ENCODE measurements at regions not wholly inside any gene's neighbourhood (a gene's known extent, or its start where the extent isn't known, plus 50 kb on each side); places are given as distances from the start of the nearest gene placed in this dataset.

DNA sequence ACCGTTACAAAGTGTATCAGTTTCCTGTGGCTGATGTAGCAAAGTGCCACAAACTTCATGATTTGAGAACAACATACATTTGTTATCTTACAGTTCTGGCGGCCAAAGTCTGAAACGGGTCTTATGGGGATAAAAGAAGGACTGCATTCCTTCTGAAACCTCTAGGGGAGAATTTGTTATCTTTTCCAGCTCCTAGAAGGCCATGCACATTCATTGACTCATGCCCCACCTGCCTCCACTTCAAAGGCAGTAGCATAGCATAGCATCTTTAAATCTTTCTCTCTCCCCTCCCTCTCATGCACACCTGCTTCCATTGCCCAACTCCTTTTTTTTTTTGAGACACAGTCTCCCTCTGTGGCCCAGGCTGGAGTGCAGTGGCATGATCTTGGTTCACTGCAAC is 190.7 kb upstream of the DYNLRB2 start:
- no peak overlapping the region for H3K27ac Mint-ChIP-seq
- H3K4me3 Mint-ChIP-seq: no peak overlapping the region
- H3K9me3 ChIP-seq (ENCODE audit: control insufficient read depth in 2 of 2, low read length in 2 of 2): no peaks in the 10 kb centered on the region
- H3K27me3 ChIP-seq (ENCODE audit: control insufficient read depth, insufficient read depth, low read length): no peaks in the 10 kb centered on the region
- no peak overlapping the region for H3K27ac ChIP-seq (ENCODE audit: insufficient read depth, low read length, poor library complexity, severe bottlenecking)
- H3K4me1 Mint-ChIP-seq: peaks cover 0 to 3% (median 0%) of the 10 kb centered on the region in 4 donors
- H3K36me3 Mint-ChIP-seq: no peaks in the 10 kb centered on the region
- no peaks in the 10 kb centered on the region for H3K36me3 ChIP-seq (ENCODE audit: control insufficient read depth, insufficient read depth, low read length)
- peaks cover 8% of the 10 kb centered on the region for H3K27me3 Mint-ChIP-seq
- DNase-seq (no peak), ATAC-seq (ENCODE audit: low read depth in 2 of 2) (no peak)
- H3K4me3 ChIP-seq (ENCODE audit: low read depth, low read length): no peak overlapping the region
- H3K9me3 Mint-ChIP-seq: peaks cover 0 to 7% (median 1%) of the 10 kb centered on the region in 7 donors
- H3K4me1 ChIP-seq (ENCODE audit: control insufficient read depth, insufficient read depth, low read length, poor library complexity, severe bottlenecking): no peaks in the 10 kb centered on the region

- H3K4me3 Mint-ChIP-seq: no peak overlapping the region
- H3K9me3 ChIP-seq (ENCODE audit: control insufficient read depth in 2 of 2, low read length in 2 of 2): no peaks in the 10 kb centered on the region
- DNase-seq: no peak
- peaks cover 0 to 7% (median 2%) of the 10 kb centered on the region in 7 donors for H3K9me3 Mint-ChIP-seq
- no peak overlapping the region for H3K27ac ChIP-seq (ENCODE audit: insufficient read depth, low read length, poor library complexity, severe bottlenecking)
- no peaks in the 10 kb centered on the region for H3K36me3 Mint-ChIP-seq
- H3K4me1 Mint-ChIP-seq: peaks cover 0 to 3% (median 0%) of the 10 kb centered on the region in 4 donors
- no peak overlapping the region for H3K4me3 ChIP-seq (ENCODE audit: low read depth, low read length)
- H3K27me3 ChIP-seq (ENCODE audit: control insufficient read depth, insufficient read depth, low read length): no peaks in the 10 kb centered on the region
- H3K36me3 ChIP-seq (ENCODE audit: control insufficient read depth, insufficient read depth, low read length): no peaks in the 10 kb centered on the region
- ATAC-seq (ENCODE audit: low read depth in 2 of 2): no peak
- H3K4me1 ChIP-seq (ENCODE audit: control insufficient read depth, insufficient read depth, low read length, poor library complexity, severe bottlenecking): no peaks in the 10 kb centered on the region
- peaks cover 13% of the 10 kb centered on the region for H3K27me3 Mint-ChIP-seq
- no peak overlapping the region for H3K27ac Mint-ChIP-seq
Measured at GRCh38 chr16:80347900-80348299, 192.9 kb upstream of the DYNLRB2 start.

DNA sequence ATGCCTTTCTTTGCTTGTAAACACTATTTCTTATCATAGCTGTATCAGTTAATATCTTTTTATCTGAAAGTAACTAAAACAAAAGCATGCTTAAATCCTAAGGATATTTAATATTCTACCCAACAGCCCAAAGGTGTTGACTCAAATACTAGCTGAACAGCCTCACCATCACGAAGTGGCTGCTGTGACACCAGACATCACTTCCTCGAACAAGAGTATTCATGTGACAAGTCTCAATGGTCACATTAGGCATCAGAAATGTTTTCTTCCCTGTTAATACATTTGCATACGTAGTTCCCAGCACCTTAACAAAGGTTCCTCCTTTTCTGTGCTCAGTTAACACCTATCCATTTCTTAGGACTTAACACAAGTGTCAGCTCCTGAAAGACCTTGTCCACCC is 193.8 kb upstream of the DYNLRB2 start:
- no peak for ATAC-seq (ENCODE audit: low read depth in 2 of 2)
- DNase-seq: no peak
- Mint-ChIP-seq H3K4me3 (no peak overlapping the region), H3K4me1 (peaks cover 0 to 3% (median 0%) of the 10 kb centered on the region in 4 donors), H3K9me3 (peaks cover 0 to 7% (median 2%) of the 10 kb centered on the region in 7 donors), H3K27ac (no peak overlapping the region), H3K27me3 (peaks cover 13% of the 10 kb centered on the region), H3K36me3 (no peaks in the 10 kb centered on the region)
- H3K27ac ChIP-seq (ENCODE audit: insufficient read depth, low read length, poor library complexity, severe bottlenecking): no peak overlapping the region
- H3K36me3 ChIP-seq (ENCODE audit: control insufficient read depth, insufficient read depth, low read length): no peaks in the 10 kb centered on the region
- H3K4me1 ChIP-seq (ENCODE audit: control insufficient read depth, insufficient read depth, low read length, poor library complexity, severe bottlenecking): no peaks in the 10 kb centered on the region
- no peaks in the 10 kb centered on the region for H3K9me3 ChIP-seq (ENCODE audit: control insufficient read depth in 2 of 2, low read length in 2 of 2)
- no peaks in the 10 kb centered on the region for H3K27me3 ChIP-seq (ENCODE audit: control insufficient read depth, insufficient read depth, low read length)
- no peak overlapping the region for H3K4me3 ChIP-seq (ENCODE audit: low read depth, low read length)

DNA sequence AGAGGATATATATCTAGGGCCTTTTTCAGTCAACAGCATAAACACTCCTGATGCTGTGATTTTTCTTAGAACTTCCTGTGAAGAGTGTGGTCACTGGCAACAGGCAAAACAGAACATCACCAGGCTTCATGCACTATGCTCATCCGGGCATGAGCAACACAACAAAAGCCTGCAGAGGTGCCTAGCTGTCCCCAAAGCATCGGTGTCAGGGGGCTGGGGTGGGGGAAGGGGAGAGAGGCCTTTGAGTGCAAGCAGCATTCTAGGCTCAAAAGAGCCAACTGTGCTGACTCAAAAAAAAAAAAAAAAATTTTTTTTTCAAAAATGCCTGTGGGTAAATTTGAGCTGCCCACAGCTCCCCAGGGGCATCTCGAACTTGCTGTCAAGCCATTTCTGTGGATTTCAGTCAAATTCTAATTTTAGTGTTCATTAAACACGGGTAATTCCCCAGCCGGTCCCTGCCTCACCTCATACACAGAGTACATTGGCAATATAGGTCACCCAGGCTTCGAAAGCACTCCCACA is 194.6 kb upstream of the DYNLRB2 start:
- peaks cover 0 to 7% (median 2%) of the 10 kb centered on the region in 7 donors for H3K9me3 Mint-ChIP-seq
- no peaks in the 10 kb centered on the region for H3K9me3 ChIP-seq (ENCODE audit: control insufficient read depth in 2 of 2, low read length in 2 of 2)
- peaks cover 0 to 3% (median 0%) of the 10 kb centered on the region in 4 donors for H3K4me1 Mint-ChIP-seq
- ATAC-seq (ENCODE audit: low read depth in 2 of 2): no peak
- no peak overlapping the region for H3K4me3 Mint-ChIP-seq
- no peak overlapping the region for H3K27ac ChIP-seq (ENCODE audit: insufficient read depth, low read length, poor library complexity, severe bottlenecking)
- no peaks in the 10 kb centered on the region for H3K4me1 ChIP-seq (ENCODE audit: control insufficient read depth, insufficient read depth, low read length, poor library complexity, severe bottlenecking)
- H3K4me3 ChIP-seq (ENCODE audit: low read depth, low read length): no peak overlapping the region
- DNase-seq: no peak
- H3K27ac Mint-ChIP-seq: no peak overlapping the region
- H3K36me3 Mint-ChIP-seq: no peaks in the 10 kb centered on the region
- no peaks in the 10 kb centered on the region for H3K36me3 ChIP-seq (ENCODE audit: control insufficient read depth, insufficient read depth, low read length)
- no peaks in the 10 kb centered on the region for H3K27me3 ChIP-seq (ENCODE audit: control insufficient read depth, insufficient read depth, low read length)
- peaks cover 11% of the 10 kb centered on the region for H3K27me3 Mint-ChIP-seq

DNA sequence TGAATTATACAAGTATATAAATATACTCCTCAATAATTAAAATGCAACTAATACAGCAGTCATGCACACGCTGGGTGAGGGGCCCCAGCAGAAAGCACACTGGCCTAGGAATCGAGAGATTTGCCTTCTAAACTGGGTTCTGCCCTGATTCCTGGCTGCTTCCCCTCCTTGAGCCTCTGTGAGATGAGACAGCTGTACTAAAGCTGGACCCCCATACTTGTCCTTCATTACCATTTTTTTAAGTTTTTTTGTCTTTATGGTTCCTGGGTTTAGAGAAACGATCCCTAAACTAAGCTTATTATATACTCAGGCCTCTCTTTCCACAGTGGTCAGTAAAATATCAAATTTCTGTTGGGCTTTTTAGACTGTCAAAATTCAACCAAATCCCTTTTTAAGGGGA is 195.1 kb upstream of the DYNLRB2 start:
- DNase-seq (no peak), ATAC-seq (ENCODE audit: low read depth in 2 of 2) (no peak)
- Mint-ChIP-seq H3K36me3 (no peaks in the 10 kb centered on the region), H3K27ac (no peak overlapping the region), H3K27me3 (peaks cover 7% of the 10 kb centered on the region), H3K4me3 (no peak overlapping the region), H3K4me1 (peaks cover 0 to 3% (median 0%) of the 10 kb centered on the region in 4 donors), H3K9me3 (peaks cover 0 to 7% (median 2%) of the 10 kb centered on the region in 7 donors)
- no peak overlapping the region for H3K4me3 ChIP-seq (ENCODE audit: low read depth, low read length)
- no peaks in the 10 kb centered on the region for H3K4me1 ChIP-seq (ENCODE audit: control insufficient read depth, insufficient read depth, low read length, poor library complexity, severe bottlenecking)
- H3K27ac ChIP-seq (ENCODE audit: insufficient read depth, low read length, poor library complexity, severe bottlenecking): no peak overlapping the region
- no peaks in the 10 kb centered on the region for H3K27me3 ChIP-seq (ENCODE audit: control insufficient read depth, insufficient read depth, low read length)
- no peaks in the 10 kb centered on the region for H3K36me3 ChIP-seq (ENCODE audit: control insufficient read depth, insufficient read depth, low read length)
- no peaks in the 10 kb centered on the region for H3K9me3 ChIP-seq (ENCODE audit: control insufficient read depth in 2 of 2, low read length in 2 of 2)

DNA sequence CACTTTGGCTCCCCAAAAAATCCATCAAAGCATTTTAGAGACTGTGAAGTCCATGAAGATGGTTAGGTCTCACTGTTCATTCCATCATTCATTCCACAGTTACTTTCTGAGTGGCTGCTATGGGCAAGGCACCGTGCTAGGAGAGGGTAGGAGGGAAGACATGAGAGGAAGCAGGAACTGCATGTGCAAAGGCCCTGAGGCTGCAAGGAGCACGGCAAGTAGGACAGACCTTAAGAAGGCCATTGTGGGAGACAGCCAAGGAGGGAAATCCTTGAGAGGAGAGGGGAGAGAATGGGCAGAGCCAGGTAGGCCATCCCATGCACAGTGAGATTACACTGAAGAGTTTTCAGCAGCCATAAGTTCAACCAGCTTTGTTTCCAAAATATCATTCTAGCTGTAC is 196.2 kb upstream of the DYNLRB2 start:
- no peaks in the 10 kb centered on the region for H3K27me3 ChIP-seq (ENCODE audit: control insufficient read depth, insufficient read depth, low read length)
- no peaks in the 10 kb centered on the region for H3K36me3 ChIP-seq (ENCODE audit: control insufficient read depth, insufficient read depth, low read length)
- H3K36me3 Mint-ChIP-seq: no peaks in the 10 kb centered on the region
- H3K4me3 ChIP-seq (ENCODE audit: low read depth, low read length): no peak overlapping the region
- H3K4me3 Mint-ChIP-seq: no peak overlapping the region
- H3K27ac ChIP-seq (ENCODE audit: insufficient read depth, low read length, poor library complexity, severe bottlenecking): no peak overlapping the region
- peaks cover 0 to 7% (median 2%) of the 10 kb centered on the region in 7 donors for H3K9me3 Mint-ChIP-seq
- no peak overlapping the region for H3K27ac Mint-ChIP-seq
- H3K4me1 ChIP-seq (ENCODE audit: control insufficient read depth, insufficient read depth, low read length, poor library complexity, severe bottlenecking): no peaks in the 10 kb centered on the region
- DNase-seq: no peak
- peaks cover 0 to 3% (median 0%) of the 10 kb centered on the region in 4 donors for H3K4me1 Mint-ChIP-seq
- no peaks in the 10 kb centered on the region for H3K9me3 ChIP-seq (ENCODE audit: control insufficient read depth in 2 of 2, low read length in 2 of 2)
- H3K27me3 Mint-ChIP-seq: peaks cover 9% of the 10 kb centered on the region
- no peak for ATAC-seq (ENCODE audit: low read depth in 2 of 2)

DNA sequence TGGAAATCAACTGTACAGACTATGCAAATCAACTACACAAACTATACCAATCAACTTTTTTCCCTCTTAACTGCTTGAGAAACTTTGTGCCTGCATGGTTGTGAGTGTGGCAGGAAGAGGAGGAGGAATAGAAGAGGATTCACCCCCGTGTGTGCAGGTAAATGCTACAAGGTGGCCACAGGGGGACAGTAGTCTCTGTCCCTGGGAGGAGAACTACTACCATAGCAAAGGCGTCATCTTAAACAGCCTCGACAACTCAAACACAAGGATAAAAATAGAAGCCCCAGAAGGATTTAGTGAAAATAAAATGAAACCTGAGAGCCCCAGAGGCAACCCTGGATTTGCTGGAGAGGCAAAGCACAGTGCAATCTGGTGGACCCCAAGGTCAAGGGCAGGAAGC is 199.5 kb upstream of the DYNLRB2 start:
- no peaks in the 10 kb centered on the region for H3K27me3 ChIP-seq (ENCODE audit: control insufficient read depth, insufficient read depth, low read length)
- no peaks in the 10 kb centered on the region for H3K36me3 ChIP-seq (ENCODE audit: control insufficient read depth, insufficient read depth, low read length)
- Mint-ChIP-seq H3K4me3 (no peak overlapping the region), H3K4me1 (peaks cover 0 to 3% (median 0%) of the 10 kb centered on the region in 4 donors), H3K9me3 (peaks cover 0 to 4% (median 0%) of the 10 kb centered on the region in 7 donors), H3K27me3 (peaks cover 17% of the 10 kb centered on the region), H3K27ac (no peak overlapping the region), H3K36me3 (no peaks in the 10 kb centered on the region)
- no peaks in the 10 kb centered on the region for H3K4me1 ChIP-seq (ENCODE audit: control insufficient read depth, insufficient read depth, low read length, poor library complexity, severe bottlenecking)
- H3K9me3 ChIP-seq (ENCODE audit: control insufficient read depth in 2 of 2, low read length in 2 of 2): no peaks in the 10 kb centered on the region
- DNase-seq (no peak), ATAC-seq (ENCODE audit: low read depth in 2 of 2) (no peak)
- no peak overlapping the region for H3K4me3 ChIP-seq (ENCODE audit: low read depth, low read length)
- H3K27ac ChIP-seq (ENCODE audit: insufficient read depth, low read length, poor library complexity, severe bottlenecking): no peak overlapping the region

- H3K9me3 Mint-ChIP-seq: peaks cover 0 to 3% (median 0%) of the 10 kb centered on the region in 7 donors
- ATAC-seq (ENCODE audit: low read depth in 2 of 2) (no peak), DNase-seq (no peak)
- H3K36me3 Mint-ChIP-seq: no peaks in the 10 kb centered on the region
- H3K4me3 Mint-ChIP-seq: no peak overlapping the region
- Histone ChIP-seq H3K4me3 (ENCODE audit: low read depth, low read length) (no peak overlapping the region), H3K27me3 (ENCODE audit: control insufficient read depth, insufficient read depth, low read length) (no peaks in the 10 kb centered on the region), H3K36me3 (ENCODE audit: control insufficient read depth, insufficient read depth, low read length) (no peaks in the 10 kb centered on the region), H3K4me1 (ENCODE audit: control insufficient read depth, insufficient read depth, low read length, poor library complexity, severe bottlenecking) (no peaks in the 10 kb centered on the region), H3K27ac (ENCODE audit: insufficient read depth, low read length, poor library complexity, severe bottlenecking) (no peak overlapping the region), H3K9me3 (ENCODE audit: control insufficient read depth in 2 of 2, low read length in 2 of 2) (no peaks in the 10 kb centered on the region)
- no peak overlapping the region for H3K27ac Mint-ChIP-seq
- H3K4me1 Mint-ChIP-seq: no peaks in the 10 kb centered on the region
- peaks cover 13% of the 10 kb centered on the region for H3K27me3 Mint-ChIP-seq
Measured at GRCh38 chr16:80337786-80338185, 203.0 kb upstream of the DYNLRB2 start.

Data from CD4-positive, CD25-positive, alpha-beta regulatory T cell (primary cell).